ENCODE measurements at regions not wholly inside any gene's neighbourhood (a gene's known extent, or its start where the extent isn't known, plus 50 kb on each side); places are given as distances from the start of the nearest gene placed in this dataset.

DNA sequence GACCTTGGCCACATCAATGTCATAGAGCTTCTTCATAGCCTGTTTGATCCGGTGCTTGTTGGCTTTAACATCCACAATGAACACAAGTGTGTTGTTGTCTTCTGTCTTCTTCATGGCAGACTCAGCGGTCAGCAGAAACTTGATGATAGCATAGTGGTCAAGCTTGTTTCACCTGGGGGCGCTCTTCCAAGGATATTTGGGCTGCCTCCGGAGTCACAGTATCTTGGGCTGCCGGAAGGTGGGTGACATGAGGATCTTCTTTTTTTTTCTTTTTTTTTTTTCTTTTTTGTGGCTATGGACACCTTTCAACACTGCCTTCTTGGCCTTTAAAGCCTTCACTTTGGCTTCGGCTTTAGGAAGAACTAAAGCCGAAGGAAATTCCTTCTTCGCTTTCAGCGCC is 244.6 kb downstream of the GJA1 start:
- no CpG with 5 or more reads among the region's 9 CpGs for WGBS (ENCODE audit: extremely low coverage, insufficient read length, low lambda C conversion rate)
- Mint-ChIP-seq H3K4me3 (no peak overlapping the region), H3K4me1 (peaks cover 12 to 15% of the 10 kb centered on the region in 2 experiments), H3K36me3 (ENCODE audit: insufficient read depth in 1 of 3, low read depth in 3 of 3) (0 out of 7 replicates have a peak, but pooled peaks cover 0 to 9% (median 0%) of the 10 kb centered on the region in 3 experiments), H3K27me3 (ENCODE audit: low read depth) (no peaks in the 10 kb centered on the region), H3K27ac (no peak overlapping the region), H3K9me3 (peaks cover 0 to 2% of the 10 kb centered on the region in 2 experiments; a peak in 2 of 5 replicates)
- no peak overlapping the region for H3K4ac ChIP-seq (ENCODE audit: low read depth, low read length)
- no peak overlapping the region for H3K27ac ChIP-seq (ENCODE audit: insufficient read length, low read depth, low read length)
- no peaks in the 10 kb centered on the region for H3K79me2 ChIP-seq (ENCODE audit: insufficient read depth, low read length)
- H3K4me1 ChIP-seq (ENCODE audit: insufficient read depth, low read length) = no peaks in the 10 kb centered on the region
- no peaks in the 10 kb centered on the region for H3K9me3 ChIP-seq (ENCODE audit: control insufficient read depth, low read depth, low read length)
- no peak overlapping the region for H3K14ac ChIP-seq (ENCODE audit: insufficient read depth, low read length)
- H2BK120ac ChIP-seq (ENCODE audit: low read depth, low read length, poor library complexity, severe bottlenecking) = no peak overlapping the region
- no peaks in the 10 kb centered on the region for H4K20me1 ChIP-seq (ENCODE audit: control insufficient read depth, insufficient read depth, insufficient read length)
- H3T11ph ChIP-seq (ENCODE audit: low read length) = no peak overlapping the region
- no peak overlapping the region for H3K18ac ChIP-seq (ENCODE audit: insufficient read length, low read depth, low read length)
- no peak overlapping the region for H3K56ac ChIP-seq (ENCODE audit: insufficient read length, low read depth, low read length)
- no peak overlapping the region for H3K23ac ChIP-seq (ENCODE audit: insufficient read length, low read depth, low read length)
- H3K23me2 ChIP-seq (ENCODE audit: insufficient read length, low read depth, low read length, poor library complexity, severe bottlenecking) = no peaks in the 10 kb centered on the region
- TF ChIP-seq, protein P1, sequence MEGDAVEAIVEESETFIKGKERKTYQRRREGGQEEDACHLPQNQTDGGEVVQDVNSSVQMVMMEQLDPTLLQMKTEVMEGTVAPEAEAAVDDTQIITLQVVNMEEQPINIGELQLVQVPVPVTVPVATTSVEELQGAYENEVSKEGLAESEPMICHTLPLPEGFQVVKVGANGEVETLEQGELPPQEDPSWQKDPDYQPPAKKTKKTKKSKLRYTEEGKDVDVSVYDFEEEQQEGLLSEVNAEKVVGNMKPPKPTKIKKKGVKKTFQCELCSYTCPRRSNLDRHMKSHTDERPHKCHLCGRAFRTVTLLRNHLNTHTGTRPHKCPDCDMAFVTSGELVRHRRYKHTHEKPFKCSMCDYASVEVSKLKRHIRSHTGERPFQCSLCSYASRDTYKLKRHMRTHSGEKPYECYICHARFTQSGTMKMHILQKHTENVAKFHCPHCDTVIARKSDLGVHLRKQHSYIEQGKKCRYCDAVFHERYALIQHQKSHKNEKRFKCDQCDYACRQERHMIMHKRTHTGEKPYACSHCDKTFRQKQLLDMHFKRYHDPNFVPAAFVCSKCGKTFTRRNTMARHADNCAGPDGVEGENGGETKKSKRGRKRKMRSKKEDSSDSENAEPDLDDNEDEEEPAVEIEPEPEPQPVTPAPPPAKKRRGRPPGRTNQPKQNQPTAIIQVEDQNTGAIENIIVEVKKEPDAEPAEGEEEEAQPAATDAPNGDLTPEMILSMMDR (conservative IDR thresholded peaks at IDR 0.05) = peak; percentile 40
- no peak overlapping the region for H2BK5ac ChIP-seq (ENCODE audit: insufficient read length, low read length)
- H2BK15ac ChIP-seq (ENCODE audit: low read depth, low read length) = no peak overlapping the region
- no peak overlapping the region for H2BK12ac ChIP-seq (ENCODE audit: insufficient read length, low read depth, low read length)
- no peak for DNase-seq
- H4K5ac ChIP-seq (ENCODE audit: insufficient read length, low read depth, low read length) = no peak overlapping the region
- H4K8ac ChIP-seq (replicated peaks; ENCODE audit: insufficient read length, low read depth, low read length) = no peak overlapping the region
- H2AK5ac ChIP-seq (ENCODE audit: insufficient read length, low read length) = no peak overlapping the region
- H3K4me2 ChIP-seq (ENCODE audit: insufficient read depth, insufficient read length, low read length) = no peak overlapping the region
- no peaks in the 10 kb centered on the region for H3K27me3 ChIP-seq (ENCODE audit: insufficient read depth, low read length)
- no peak overlapping the region for H2BK20ac ChIP-seq (ENCODE audit: low read depth, low read length, poor library complexity, severe bottlenecking)
- H2AFZ ChIP-seq (ENCODE audit: low read length) = no peak overlapping the region
- H4K91ac ChIP-seq (ENCODE audit: insufficient read length, low read depth, low read length) = no peak overlapping the region
- H3K79me1 ChIP-seq (ENCODE audit: insufficient read depth, low read depth, low read length, poor library complexity, severe bottlenecking) = no peaks in the 10 kb centered on the region
- no peak overlapping the region for H3K9ac ChIP-seq (ENCODE audit: extremely low read depth, insufficient read length, low read length)

All from H9 (cell line).